Ammon's horn (tissue), 1 donor: ENCODE measurements at regions not wholly inside any gene's neighbourhood (a gene's known extent, or its start where the extent isn't known, plus 50 kb on each side); places are given as distances from the start of the nearest gene placed in this dataset.
"Not testable (repeated sequence)": the region's sequence is repeated elsewhere in the genome, so short reads cannot be mapped to it uniquely, and the experiment has no call there.

Experiments used
- DNase-seq: peaks from one replicate; pipeline ENCODE4 v3.0.0-alpha.2; 2016; ENCODE audit warnings: low spot score

- DNase-seq = peak; percentile 39
These were observed 71.4 kb downstream of the TLR4 start for GRCh38 chr9:117775591-117775990.

DNA sequence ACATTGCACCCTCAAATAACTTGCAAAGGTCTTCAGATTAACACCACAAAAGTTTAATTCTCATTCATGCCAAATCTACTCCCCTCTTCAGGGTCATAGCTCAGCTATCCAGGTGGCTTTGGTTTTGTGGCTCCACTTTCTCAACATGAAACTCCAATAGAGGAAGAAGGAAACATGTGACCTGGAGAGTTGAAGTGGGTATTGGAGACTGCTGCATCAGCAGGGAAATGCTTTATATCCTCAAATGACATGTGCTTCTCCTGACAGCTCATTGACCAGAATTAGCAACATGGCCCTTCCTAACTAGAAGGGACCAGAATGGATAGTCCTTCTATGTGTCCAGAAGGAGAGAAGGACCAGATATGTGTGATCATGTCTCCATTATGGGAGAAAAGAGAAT lies 73.6 kb downstream of the TLR4 start:
- DNase-seq = peak; percentile 52

DNA sequence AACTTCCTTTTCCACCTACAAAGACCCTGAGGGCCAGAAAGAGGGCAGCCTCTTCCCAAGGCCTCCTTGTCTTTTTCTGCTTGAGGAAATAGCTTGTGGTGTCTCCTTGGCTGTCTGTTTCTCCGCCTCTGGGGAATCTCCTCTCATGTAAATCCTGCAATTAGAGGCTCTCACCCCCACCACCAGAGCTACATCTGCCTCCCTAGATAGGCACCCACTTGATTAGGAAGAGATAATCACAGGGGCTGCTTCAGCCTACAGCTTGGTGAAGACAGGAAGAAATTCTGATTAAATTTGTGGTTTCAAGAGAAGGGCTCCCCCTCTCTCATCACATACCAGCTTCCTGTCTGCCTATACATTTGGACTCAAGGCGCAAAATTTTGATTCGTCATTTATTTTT lies 75.6 kb downstream of the TLR4 start:
- no peak for DNase-seq

GRCh38 chr9:117782931-117783788 lies 79.0 kb downstream of the TLR4 start:
- peak; percentile 95 for DNase-seq

DNA sequence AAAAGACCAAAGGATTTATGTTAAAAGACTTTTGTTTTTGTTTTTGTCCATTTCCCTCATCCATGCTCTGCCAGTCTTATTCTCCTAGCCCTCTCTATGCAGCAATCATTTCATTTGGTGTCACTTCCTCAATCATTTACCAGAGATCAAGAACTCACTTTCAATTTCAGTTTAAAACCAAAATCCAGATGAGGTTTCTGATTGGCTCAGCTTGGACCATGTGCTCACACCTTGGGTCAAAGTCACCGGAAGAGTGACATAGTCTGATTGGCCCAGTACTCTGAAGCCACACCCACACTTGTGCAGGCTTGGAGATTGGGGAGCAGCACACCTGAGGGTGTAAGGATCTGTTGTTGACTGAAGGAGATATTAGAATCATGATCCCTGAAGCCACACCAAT lies 79.6 kb downstream of the TLR4 start:
- DNase-seq = peak; percentile 18

DNA sequence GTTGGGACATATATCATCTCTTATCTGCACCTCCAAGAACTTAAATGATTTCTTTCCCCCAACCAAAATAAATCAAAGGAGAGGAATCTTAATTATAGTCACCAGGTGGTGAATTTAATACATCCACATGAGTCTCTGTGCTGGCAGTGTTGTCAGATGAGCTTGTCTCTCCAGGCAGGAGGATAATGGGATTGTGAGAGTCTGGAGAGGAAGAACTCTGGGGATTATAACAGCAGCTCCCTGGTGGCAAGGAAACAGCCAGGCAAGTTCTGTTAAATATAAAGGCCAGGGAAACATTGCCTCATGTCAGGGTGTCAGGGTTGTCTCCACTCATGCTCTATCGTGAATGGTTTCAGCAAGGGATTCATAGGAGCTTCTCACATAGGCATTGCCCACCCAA lies 80.8 kb downstream of the TLR4 start:
- no peak for DNase-seq

DNA sequence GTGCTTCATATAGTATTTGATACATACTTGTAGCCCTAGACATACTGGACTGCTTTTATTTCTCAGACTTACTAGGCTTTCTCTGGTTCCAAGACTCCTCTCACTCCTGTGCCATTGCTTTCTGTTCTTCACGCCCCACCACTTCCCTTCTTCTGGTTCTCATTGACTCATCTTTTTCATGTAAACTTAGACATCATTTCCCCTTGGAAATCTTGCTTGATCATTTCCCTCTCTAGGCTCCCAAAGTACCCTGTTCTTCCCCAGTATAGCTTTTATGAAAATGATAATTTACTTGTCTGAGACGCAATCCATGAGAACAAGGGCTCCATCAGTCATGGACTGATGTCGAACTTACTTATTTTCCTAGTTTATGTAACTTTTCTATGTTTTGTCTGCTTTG lies 83.5 kb downstream of the TLR4 start:
- DNase-seq = no peak

GRCh38 chr9:117795271-117795670 lies 91.1 kb downstream of the TLR4 start:
- DNase-seq = no peak

- DNase-seq = peak; percentile 41
These were observed 92.5 kb downstream of the TLR4 start for GRCh38 chr9:117796681-117797080.

DNA sequence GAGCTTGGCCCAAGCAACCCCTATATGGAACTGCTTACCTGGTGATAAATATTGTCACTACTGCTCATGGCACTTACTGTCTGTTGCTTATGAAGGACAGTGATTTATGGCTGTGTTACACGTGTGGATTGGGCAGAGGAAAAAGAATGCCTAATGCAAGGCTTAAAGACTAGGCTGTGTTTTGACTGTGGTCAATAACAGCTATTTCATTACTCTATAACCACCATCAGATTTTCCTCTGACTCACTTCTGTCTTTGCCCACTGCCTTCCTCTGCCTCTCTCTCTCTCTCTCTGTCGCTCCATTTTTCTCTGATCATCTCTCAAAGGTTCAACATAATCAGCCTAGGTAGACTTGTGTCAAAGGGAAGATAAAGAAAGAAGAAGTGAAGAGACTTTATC lies 96.2 kb downstream of the TLR4 start:
- no peak for DNase-seq

- no peak for DNase-seq
These were observed 105.5 kb downstream of the TLR4 start for GRCh38 chr9:117809751-117810150.

DNA sequence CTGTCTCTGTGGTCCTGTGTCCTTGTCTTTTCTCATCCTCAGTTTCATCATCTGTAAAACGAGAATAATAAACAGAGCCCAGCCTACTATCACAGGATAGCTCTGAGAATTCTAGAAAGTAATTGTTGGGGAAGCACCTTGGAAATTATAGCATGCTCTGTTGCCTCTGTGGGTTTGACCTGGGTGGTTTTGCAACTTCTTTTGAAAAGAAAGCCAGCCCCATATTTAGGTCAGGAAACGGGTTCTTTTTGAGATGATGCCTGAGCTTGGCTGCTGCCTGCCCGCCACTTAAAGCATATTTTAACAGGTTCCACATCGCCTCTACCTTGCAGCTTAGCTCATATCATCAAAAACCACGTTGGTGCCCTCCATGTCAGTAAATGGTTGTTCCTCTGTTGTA lies 111.1 kb downstream of the TLR4 start:
- DNase-seq = no peak

DNA sequence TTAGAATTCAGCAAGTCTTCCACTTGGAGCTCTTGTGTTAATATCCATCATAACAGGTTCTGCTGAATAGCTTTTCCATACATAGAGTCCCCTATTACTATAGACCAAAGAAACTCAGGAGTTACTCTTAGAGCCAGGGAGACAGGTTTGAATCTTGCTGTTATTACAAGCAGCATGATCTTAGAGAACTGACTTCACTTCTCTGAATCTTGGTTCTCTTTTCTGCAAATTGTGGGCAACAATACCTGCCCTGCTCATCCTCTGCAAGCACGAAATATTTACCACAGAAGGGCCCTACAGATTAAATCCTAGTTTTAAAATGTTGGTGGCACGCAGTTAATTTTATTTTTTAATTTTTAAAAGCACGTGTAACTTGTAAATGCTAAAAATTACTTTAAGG lies 111.7 kb downstream of the TLR4 start:
- DNase-seq = no peak

DNA sequence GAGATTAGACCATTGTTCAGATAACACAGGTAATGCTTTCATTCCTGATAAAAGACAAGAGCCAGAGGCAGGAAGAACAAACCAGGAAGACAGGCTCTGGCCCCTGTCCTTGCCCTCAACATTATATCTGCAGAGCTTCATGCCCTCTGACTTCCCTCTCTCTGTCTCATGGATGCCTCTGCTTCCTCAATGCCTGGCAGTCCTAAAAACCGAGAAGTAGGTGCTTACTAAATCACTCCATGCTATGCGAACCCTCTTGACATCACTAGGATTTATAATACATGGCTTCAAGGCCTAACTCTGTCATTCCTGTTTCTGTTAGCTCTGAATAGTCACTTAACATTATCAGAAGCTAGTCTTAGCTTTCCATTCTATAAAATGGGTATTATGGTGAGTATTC lies 117.8 kb downstream of the TLR4 start:
- peak; percentile 14 for DNase-seq

- DNase-seq = no peak
These were observed 119.4 kb downstream of the TLR4 start for GRCh38 chr9:117823576-117823975.

DNA sequence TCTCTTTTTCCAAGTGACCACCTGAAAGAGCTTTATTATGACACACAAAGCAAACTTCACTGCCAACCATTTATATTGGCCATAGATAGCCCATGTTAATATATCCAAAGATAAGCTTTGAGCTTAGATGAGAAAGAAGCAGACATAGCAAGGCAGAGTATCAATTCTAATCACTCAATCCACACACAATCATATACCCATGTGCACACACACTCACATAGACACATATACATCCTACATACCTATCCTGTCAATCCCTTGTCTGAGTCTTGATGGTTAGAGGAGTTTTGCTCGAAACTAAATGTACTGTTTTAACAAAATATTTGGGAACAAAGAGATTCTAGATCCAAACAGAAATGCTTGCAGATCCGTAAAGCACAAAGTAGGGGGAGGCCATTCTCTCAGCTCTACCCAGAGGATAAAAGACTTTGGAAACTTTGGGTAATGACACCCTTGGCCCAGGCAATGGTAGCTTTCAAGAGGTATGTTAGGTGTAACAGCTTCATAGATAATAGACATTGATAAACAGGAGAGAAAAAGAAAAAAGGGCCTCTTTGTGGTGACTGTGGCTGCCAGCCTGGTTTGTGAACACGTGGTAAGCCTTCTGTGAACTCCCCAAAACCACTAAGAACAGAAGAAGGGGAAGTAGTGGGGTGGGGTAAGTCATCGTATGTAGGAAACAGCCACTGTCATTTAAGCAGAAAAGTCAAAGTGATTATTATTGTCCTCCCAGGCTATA lies 121.6 kb downstream of the TLR4 start:
- DNase-seq = peak; percentile 53

DNA sequence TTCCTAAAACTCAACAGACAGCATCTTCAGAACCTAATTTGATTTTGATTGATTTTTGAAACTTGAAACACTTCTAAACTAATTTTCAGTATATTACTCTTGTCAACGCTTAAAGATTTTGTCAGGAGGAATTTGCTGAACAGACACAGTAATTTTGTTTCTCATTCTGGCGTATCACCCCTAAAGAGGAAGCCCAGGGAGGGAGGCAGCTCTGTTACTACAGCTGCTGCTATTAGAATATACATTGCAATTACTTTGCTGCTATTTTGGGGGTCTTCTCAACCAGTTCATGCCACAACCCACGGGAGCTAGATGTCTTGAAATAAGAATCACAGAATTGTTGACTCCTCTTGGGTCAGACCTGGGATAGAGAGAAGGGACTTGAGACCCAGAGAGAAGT lies 122.6 kb downstream of the TLR4 start:
- DNase-seq = no peak

GRCh38 chr9:117827456-117827855 lies 123.3 kb downstream of the TLR4 start:
- no peak for DNase-seq

DNA sequence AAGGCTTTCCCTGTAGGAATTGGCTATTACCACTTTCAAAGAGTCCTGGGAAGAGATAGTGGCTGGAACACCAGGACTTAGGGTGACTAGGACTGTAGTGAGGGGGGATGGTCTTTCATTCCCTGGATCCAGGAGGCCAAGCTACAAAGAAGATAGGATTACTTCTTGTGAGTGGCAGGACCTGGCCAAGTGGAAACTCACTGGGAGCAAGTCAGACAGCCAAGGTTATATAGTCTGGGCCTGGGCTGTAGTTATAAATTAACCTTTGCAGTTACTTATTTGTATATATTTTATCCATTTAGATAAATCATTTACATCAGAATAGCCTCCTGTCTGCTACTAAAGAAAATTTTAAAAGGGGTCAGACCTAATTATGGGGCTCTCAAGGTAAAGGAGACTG lies 124.3 kb downstream of the TLR4 start:
- no peak for DNase-seq

- DNase-seq = no peak
These were observed 131.6 kb downstream of the TLR4 start for GRCh38 chr9:117835798-117836197.

DNA sequence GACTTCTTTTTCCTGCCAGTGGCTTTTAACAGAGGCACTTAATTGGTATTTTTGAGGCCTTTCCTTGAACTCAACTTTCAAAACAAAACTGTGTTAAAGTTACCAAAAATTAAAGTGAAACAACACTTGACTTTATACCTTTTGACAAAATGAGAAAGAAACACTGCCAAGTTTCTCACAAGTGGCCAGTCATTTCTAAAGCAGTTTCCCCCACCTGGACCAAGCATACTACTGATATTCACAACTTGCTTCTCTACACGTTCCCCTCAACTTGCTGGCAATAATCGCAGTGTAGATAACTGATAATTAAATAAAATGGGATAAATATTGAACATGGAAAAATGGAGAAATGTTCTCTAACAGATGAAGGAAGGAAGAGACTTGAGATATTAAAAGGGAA lies 135.7 kb downstream of the TLR4 start:
- no peak for DNase-seq

DNA sequence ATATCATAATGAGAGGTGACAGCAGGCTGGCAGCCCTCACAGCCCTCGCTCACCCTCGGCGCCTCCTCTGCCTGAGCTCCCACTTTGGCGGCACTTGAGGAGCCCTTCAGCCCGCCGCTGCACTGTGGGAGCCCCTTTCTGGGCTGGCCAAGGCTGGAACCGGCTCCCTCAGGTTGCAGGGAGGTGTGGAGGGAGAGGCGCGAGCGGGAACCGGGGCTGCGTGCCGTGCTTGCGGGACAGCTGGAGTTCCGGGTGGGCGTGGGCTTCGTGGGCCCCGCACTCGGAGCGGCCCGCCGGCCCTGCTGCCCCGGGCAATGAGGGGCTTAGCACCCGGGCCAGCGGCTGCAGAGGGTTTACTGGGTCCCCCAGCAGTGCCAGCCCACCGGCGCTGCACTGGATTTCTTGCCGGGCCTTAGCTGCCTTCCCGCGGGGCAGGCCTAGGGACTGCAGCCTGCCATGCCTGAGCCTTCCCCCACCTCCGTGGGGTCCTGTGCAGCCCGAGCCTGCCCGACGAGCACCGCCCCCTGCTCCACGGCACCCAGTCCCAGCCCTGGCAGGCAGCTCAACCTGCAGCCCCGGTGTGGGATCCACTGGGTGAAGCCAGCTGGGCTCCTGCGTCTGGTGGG lies 147.7 kb downstream of the TLR4 start:
- DNase-seq = not testable (repeated sequence)

- no peak for DNase-seq
These were observed 154.4 kb downstream of the TLR4 start for GRCh38 chr9:117858561-117858960.
